Tibial nerve (tissue), 4 donors: ENCODE measurements at regions not wholly inside any gene's neighbourhood (a gene's known extent, or its start where the extent isn't known, plus 50 kb on each side); places are given as distances from the start of the nearest gene placed in this dataset.

Source experiments
- DNase-seq, 2 donors: peaks; one replicate each; pipeline ENCODE4 v3.0.0-alpha.2; 2019; ENCODE audit warnings: low spot score in 2 of 2
- H3K27ac ChIP-seq, 4 donors: fragments of 200-600 bp; sonication (generic) in 3 of 4; one replicate each; pipeline ENCODE4 v1.5.1; 2017 to 2019; ENCODE audit warnings: mild to moderate bottlenecking in 1 of 4
- H3K27me3 ChIP-seq, 2 donors: fragments of 200-600 bp; sonication (generic) in 1 of 2; one replicate each; pipeline versions ENCODE4 v1.5.1 to v1.6.0; 2017 to 2019
- H3K36me3 ChIP-seq, 3 donors: fragments of 200-600 bp; sonication (generic); one replicate each; pipeline ENCODE4 v1.5.1; 2018 to 2019
- H3K4me1 ChIP-seq, 4 donors: fragments of 200-600 bp; sonication (generic) in 3 of 4; one replicate each; pipeline ENCODE4 v1.5.1; 2017 to 2019
- H3K4me3 ChIP-seq, 4 donors: fragments of 200-600 bp; sonication (generic) in 3 of 4; one replicate each; pipeline ENCODE4 v1.5.1; 2017 to 2019; ENCODE audit warnings: mild to moderate bottlenecking in 1 of 4, moderate library complexity in 1 of 4
- H3K9me3 ChIP-seq, 4 donors: fragments of 200-600 bp; sonication (generic) in 3 of 4; one replicate each; pipeline ENCODE4 v1.5.1; 2017 to 2019
- CTCF ChIP-seq, 5 experiments: fragments of 200-600 bp in 3 of 5; fragments of 450-650 bp in 2 of 5; sonication (generic) in 3 of 5; IDR thresholded peaks; one replicate each; pipeline ENCODE4 v1.5.1; 2016 to 2019; ENCODE audit warnings: antibody characterized with exemption in 5 of 5, mild to moderate bottlenecking in 3 of 5, moderate library complexity in 2 of 5
- EP300 ChIP-seq, 2 donors: sonication (generic); formaldehyde crosslinking; IDR thresholded peaks; one replicate each; pipeline ENCODE4 v1.6.1; 2017; ENCODE audit warnings: antibody characterized with exemption in 2 of 2, mild to moderate bottlenecking in 1 of 2
- POLR2A ChIP-seq, 2 donors: fragments of 450-650 bp; IDR thresholded peaks; one replicate each; pipeline ENCODE4 v1.6.1; 2017; ENCODE audit warnings: antibody characterized with exemption in 2 of 2, mild to moderate bottlenecking in 2 of 2, moderate library complexity in 2 of 2
- WGBS, 2 donors: methylation state at CpG; one replicate each; pipeline ENCODE4 v1.1.5; 2018; 5-methylcytosine and 5-hydroxymethylcytosine counted together

DNA sequence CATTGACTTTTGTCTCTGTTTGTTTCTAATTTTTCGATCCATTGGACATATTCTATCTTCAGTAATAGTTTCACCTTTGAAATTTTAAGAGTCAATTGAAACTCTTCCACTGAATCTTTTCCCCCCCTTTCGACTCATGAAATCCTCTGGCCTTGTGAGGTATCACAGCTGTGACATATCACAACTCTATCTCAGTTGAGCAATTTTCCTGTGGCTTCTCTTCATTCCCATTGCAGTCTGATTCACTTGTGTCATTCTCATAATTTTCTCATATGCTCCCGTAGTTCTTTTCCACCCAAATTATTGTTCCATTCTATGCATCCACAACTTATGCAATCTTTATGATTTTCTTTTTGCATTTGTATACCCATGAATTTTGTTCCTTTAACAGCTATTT, 261.6 kb downstream of the DACT1 start:
- no peak for DNase-seq
- no peaks in the 10 kb centered on the region for H3K9me3 ChIP-seq
- no peaks in the 10 kb centered on the region for H3K4me1 ChIP-seq
- no peaks in the 10 kb centered on the region for H3K27me3 ChIP-seq
- no peaks in the 10 kb centered on the region for H3K36me3 ChIP-seq
- H3K27ac ChIP-seq = no peak overlapping the region
- 84 to 93% methylated on average over 3 of the region's 3 CpGs for WGBS, 2 donors
- H3K4me3 ChIP-seq = no peak overlapping the region
- no peak for TF ChIP-seq CTCF (IDR thresholded peaks at IDR 0.05)
- no peak for TF ChIP-seq EP300 (IDR thresholded peaks at IDR 0.05)
- TF ChIP-seq POLR2A (IDR thresholded peaks at IDR 0.05) = no peak

- Histone ChIP-seq H3K9me3 (no peaks in the 10 kb centered on the region), H3K4me1 (no peaks in the 10 kb centered on the region), H3K27me3 (no peaks in the 10 kb centered on the region), H3K4me3 (no peak overlapping the region), H3K27ac (no peak overlapping the region), H3K36me3 (no peaks in the 10 kb centered on the region)
- no peak for DNase-seq
- no peak for TF ChIP-seq CTCF (IDR thresholded peaks at IDR 0.05)
- no peak for TF ChIP-seq EP300 (IDR thresholded peaks at IDR 0.05)
- TF ChIP-seq POLR2A (IDR thresholded peaks at IDR 0.05) = no peak
Observed at GRCh38 chr14:58901826-58902225, 264.1 kb downstream of the DACT1 start.

DNA sequence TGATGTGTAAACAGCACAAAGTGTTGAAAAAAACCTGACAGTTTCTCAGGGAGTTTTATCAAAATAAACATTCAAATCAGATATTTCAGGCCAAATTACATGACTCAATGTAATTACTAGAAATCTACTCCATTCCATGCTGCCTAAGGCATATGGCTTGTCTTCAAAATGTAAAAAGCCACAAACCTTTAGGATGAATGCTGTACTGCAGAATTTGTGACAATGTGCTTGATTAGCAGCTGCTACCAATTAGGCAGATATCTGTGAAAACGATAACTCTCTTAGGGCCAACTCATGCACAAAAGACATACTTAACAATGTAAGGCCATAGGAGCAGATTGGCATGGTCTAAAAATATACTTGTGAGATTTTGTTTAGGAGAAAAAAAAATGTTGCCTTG, 267.0 kb downstream of the DACT1 start:
- Histone ChIP-seq H3K27ac (no peak overlapping the region), H3K4me3 (no peak overlapping the region), H3K9me3 (no peaks in the 10 kb centered on the region), H3K36me3 (no peaks in the 10 kb centered on the region), H3K27me3 (no peaks in the 10 kb centered on the region), H3K4me1 (no peaks in the 10 kb centered on the region)
- no peak for DNase-seq
- TF ChIP-seq CTCF (IDR thresholded peaks at IDR 0.05) (no peak), POLR2A (IDR thresholded peaks at IDR 0.05) (no peak), EP300 (IDR thresholded peaks at IDR 0.05) (no peak)
- WGBS, 2 donors = 45 to 64% methylated on average over 1 of the region's 1 CpG

GRCh38 chr14:58907803-58908202, 270.0 kb downstream of the DACT1 start:
- Histone ChIP-seq H3K27me3 (no peaks in the 10 kb centered on the region), H3K9me3 (no peaks in the 10 kb centered on the region), H3K4me1 (no peaks in the 10 kb centered on the region), H3K27ac (no peak overlapping the region), H3K4me3 (no peak overlapping the region), H3K36me3 (no peaks in the 10 kb centered on the region)
- 30 to 34% methylated on average over 1 of the region's 1 CpG for WGBS, 2 donors
- no peak for DNase-seq
- TF ChIP-seq CTCF (IDR thresholded peaks at IDR 0.05) (no peak), EP300 (IDR thresholded peaks at IDR 0.05) (no peak)

DNA sequence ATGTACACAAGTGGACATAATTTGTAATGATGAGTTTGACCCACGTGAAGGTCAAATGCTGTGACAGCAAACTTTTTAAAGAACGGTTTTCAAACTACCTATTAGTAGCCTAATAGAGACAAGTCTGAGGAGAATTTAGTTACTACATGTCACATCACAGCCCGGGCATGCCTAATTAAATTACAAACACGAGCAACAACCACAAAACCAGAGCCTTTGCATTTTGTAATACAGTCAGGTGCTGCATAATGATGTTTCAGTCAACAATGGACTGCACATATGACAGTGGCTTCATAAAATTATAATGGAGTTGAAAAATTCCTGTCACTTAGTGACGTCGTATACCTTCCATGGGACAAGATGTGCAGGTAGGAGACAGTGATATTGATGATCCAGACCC, 274.5 kb downstream of the DACT1 start:
- Histone ChIP-seq H3K27me3 (no peaks in the 10 kb centered on the region), H3K27ac (no peak overlapping the region), H3K36me3 (no peaks in the 10 kb centered on the region), H3K4me3 (no peak overlapping the region), H3K4me1 (no peaks in the 10 kb centered on the region), H3K9me3 (no peaks in the 10 kb centered on the region)
- TF ChIP-seq CTCF (IDR thresholded peaks at IDR 0.05) (no peak), EP300 (IDR thresholded peaks at IDR 0.05) (no peak), POLR2A (IDR thresholded peaks at IDR 0.05) (no peak)
- DNase-seq = no peak
- WGBS, 2 donors = 85 to 94% methylated on average over 6 of the region's 6 CpGs
